H9 (cell line): ENCODE measurements at regions not wholly inside any gene's neighbourhood (a gene's known extent, or its start where the extent isn't known, plus 50 kb on each side); places are given as distances from the start of the nearest gene placed in this dataset.

ENCODE experiments used
- DNase-seq: peaks from one replicate; pipeline ENCODE4 v3.0.0-alpha.2; 2017
- H2AFZ ChIP-seq: one replicate; pipeline ENCODE4 v1.6.1; 2013; ENCODE audit warnings: mild to moderate bottlenecking, low read length, control low read depth, moderate library complexity
- H2AK5ac ChIP-seq: 2 replicates; pipeline ENCODE4 v1.6.1; 2013; ENCODE audit warnings: low read length, control low read depth, mixed read lengths; ENCODE audit not compliant: insufficient read length
- H2BK120ac ChIP-seq: one replicate; pipeline ENCODE4 v1.6.1; 2013; ENCODE audit warnings: low read depth, mild to moderate bottlenecking, low read length, control low read depth, inconsistent platforms; ENCODE audit not compliant: poor library complexity, severe bottlenecking
- H2BK12ac ChIP-seq: 2 replicates; pipeline ENCODE4 v1.6.1; 2013; ENCODE audit warnings: low read length, control low read depth, mixed read lengths, low read depth; ENCODE audit not compliant: insufficient read length
- H2BK15ac ChIP-seq: 2 replicates; pipeline ENCODE4 v1.6.1; 2013; ENCODE audit warnings: low read depth, low read length, control low read depth
- H2BK20ac ChIP-seq: one replicate; pipeline ENCODE4 v1.6.1; 2013; ENCODE audit warnings: low read depth, mild to moderate bottlenecking, low read length, control low read depth, inconsistent platforms; ENCODE audit not compliant: poor library complexity, severe bottlenecking
- H2BK5ac ChIP-seq: 2 replicates; pipeline ENCODE4 v1.6.1; 2013; ENCODE audit warnings: low read length, control low read depth, mixed read lengths; ENCODE audit not compliant: insufficient read length
- H3K14ac ChIP-seq: 2 replicates; pipeline ENCODE4 v1.6.1; 2013; ENCODE audit warnings: low read length, control low read depth; ENCODE audit not compliant: insufficient read depth
- H3K18ac ChIP-seq: 2 replicates; pipeline ENCODE4 v1.6.1; 2013; ENCODE audit warnings: low read depth, mild to moderate bottlenecking, mixed read lengths, low read length, control low read depth; ENCODE audit not compliant: insufficient read length
- H3K23ac ChIP-seq: 2 replicates; pipeline ENCODE4 v1.6.1; 2013; ENCODE audit warnings: low read length, control low read depth, mixed read lengths, low read depth; ENCODE audit not compliant: insufficient read length
- H3K23me2 ChIP-seq: 2 replicates; pipeline ENCODE4 v1.6.1; 2013; ENCODE audit warnings: low read depth, mild to moderate bottlenecking, mixed read lengths, low read length, control low read depth; ENCODE audit not compliant: insufficient read length, poor library complexity, severe bottlenecking
- H3K27ac ChIP-seq: 2 replicates; pipeline ENCODE4 v1.5.1; 2013; ENCODE audit warnings: low read length, control low read depth, mixed read lengths, low read depth; ENCODE audit not compliant: insufficient read length
- H3K27me3 ChIP-seq: 2 replicates; pipeline ENCODE4 v1.6.1; 2013; ENCODE audit warnings: low read length, control low read depth, inconsistent platforms; ENCODE audit not compliant: insufficient read depth
- H3K4ac ChIP-seq: 2 replicates; pipeline ENCODE4 v1.6.1; 2013; ENCODE audit warnings: low read depth, mild to moderate bottlenecking, control low read depth, inconsistent platforms, low read length, moderate library complexity
- H3K4me1 ChIP-seq: 2 replicates; pipeline ENCODE4 v1.6.1; 2013; ENCODE audit warnings: low read length, control low read depth, inconsistent platforms; ENCODE audit not compliant: insufficient read depth
- H3K4me2 ChIP-seq: 2 replicates; pipeline ENCODE4 v1.6.1; 2013; ENCODE audit warnings: low read length, control low read depth, mixed read lengths; ENCODE audit not compliant: insufficient read length, insufficient read depth
- H3K56ac ChIP-seq: 2 replicates; pipeline ENCODE4 v1.6.1; 2013; ENCODE audit warnings: low read depth, mild to moderate bottlenecking, mixed read lengths, low read length, control low read depth; ENCODE audit not compliant: insufficient read length
- H3K79me1 ChIP-seq: 2 replicates; pipeline ENCODE4 v1.6.1; 2013; ENCODE audit warnings: low read depth, mild to moderate bottlenecking, moderate library complexity, low read length, control low read depth, inconsistent platforms; ENCODE audit not compliant: insufficient read depth, poor library complexity, severe bottlenecking
- H3K79me2 ChIP-seq: 2 replicates; pipeline ENCODE4 v1.6.1; 2013; ENCODE audit warnings: low read length, control low read depth, inconsistent platforms; ENCODE audit not compliant: insufficient read depth
- H3K9ac ChIP-seq: 2 replicates; pipeline ENCODE4 v1.6.1; 2013; ENCODE audit warnings: low read length, control low read depth, mixed read lengths; ENCODE audit not compliant: insufficient read length; ENCODE audit errors: extremely low read depth
- H3K9me3 ChIP-seq: one replicate; pipeline ENCODE4 v1.6.1; 2013; ENCODE audit warnings: low read depth, low read length, inconsistent platforms; ENCODE audit not compliant: control insufficient read depth
- H3T11ph ChIP-seq: one replicate; pipeline ENCODE4 v1.6.1; 2013; ENCODE audit warnings: mild to moderate bottlenecking, low read length, control low read depth, inconsistent platforms
- H4K20me1 ChIP-seq: one replicate; pipeline ENCODE4 v1.6.1; 2013; ENCODE audit not compliant: control insufficient read depth, insufficient read length, insufficient read depth
- H4K5ac ChIP-seq: 2 replicates; pipeline ENCODE4 v1.6.1; 2013; ENCODE audit warnings: low read depth, mild to moderate bottlenecking, mixed read lengths, low read length, control low read depth; ENCODE audit not compliant: insufficient read length
- H4K8ac ChIP-seq: replicated peaks from 2 replicates; pipeline ENCODE4 v1.6.1; 2013; ENCODE audit warnings: low read length, control low read depth, mixed read lengths, low read depth; ENCODE audit not compliant: insufficient read length
- H4K91ac ChIP-seq: 2 replicates; pipeline ENCODE4 v1.6.1; 2013; ENCODE audit warnings: low read depth, mild to moderate bottlenecking, moderate library complexity, mixed read lengths, low read length, control low read depth; ENCODE audit not compliant: insufficient read length
- H3K27ac Mint-ChIP-seq, 3 experiments: 2 replicates in 2 of 3; 3 replicates in 1 of 3; pipeline ENCODE4 v1.8.0; 2020 to 2021; ENCODE audit warnings: mixed read lengths in 3 of 3, mild to moderate bottlenecking in 1 of 3, moderate library complexity in 1 of 3
- H3K27me3 Mint-ChIP-seq: 2 replicates; pipeline ENCODE4 v1.8.0; 2021; ENCODE audit warnings: low read depth, mild to moderate bottlenecking, moderate library complexity, mixed read lengths
- H3K36me3 Mint-ChIP-seq, 3 experiments: 2 replicates in 2 of 3; 3 replicates in 1 of 3; pipeline ENCODE4 v1.8.0; 2020 to 2021; ENCODE audit warnings: low read depth in 3 of 3, mixed read lengths in 3 of 3; ENCODE audit not compliant: insufficient read depth in 1 of 3
- H3K4me1 Mint-ChIP-seq, 2 experiments: 2 replicates each; pipeline ENCODE4 v1.8.0; 2020; ENCODE audit warnings: mixed read lengths in 2 of 2
- H3K4me3 Mint-ChIP-seq, 2 experiments: 2 replicates in 1 of 2; 3 replicates in 1 of 2; pipeline ENCODE4 v1.8.0; 2020 to 2021; ENCODE audit warnings: mild to moderate bottlenecking in 2 of 2, mixed read lengths in 2 of 2, moderate library complexity in 1 of 2
- H3K9me3 Mint-ChIP-seq, 2 experiments: 2 replicates in 1 of 2; 3 replicates in 1 of 2; pipeline ENCODE4 v1.8.0; 2020; ENCODE audit warnings: mild to moderate bottlenecking in 2 of 2, mixed read lengths in 2 of 2, moderate library complexity in 1 of 2
- CTCF ChIP-seq: fragments of 200-600 bp; sonication (generic); conservative IDR thresholded peaks from 3 replicates; pipeline ENCODE4 v1.8.0; 2021; ENCODE audit warnings: antibody characterized with exemption, mild to moderate bottlenecking
- WGBS: extraction: QIAGEN DNeasy Blood & Tissue Kit; methylation state at CpG from one replicate; pipeline ENCODE4 v1.1.7; 2013; ENCODE audit warnings: missing lambda C conversion rate, low lambda C conversion rate, mixed read lengths; ENCODE audit not compliant: insufficient read length; ENCODE audit errors: extremely low coverage; 5-methylcytosine and 5-hydroxymethylcytosine counted together

- no peak overlapping the region for H4K5ac ChIP-seq
- no peak overlapping the region for H2BK15ac ChIP-seq
- H3K36me3 Mint-ChIP-seq = peaks cover 0 to 2% (median 0%) of the 10 kb centered on the region in 3 experiments; a peak in 2 of 7 replicates
- no peak overlapping the region for H3K23ac ChIP-seq
- H3K79me1 ChIP-seq = no peaks in the 10 kb centered on the region
- H3K79me2 ChIP-seq = no peaks in the 10 kb centered on the region
- H3K18ac ChIP-seq = no peak overlapping the region
- H3K4me3 Mint-ChIP-seq = no peak overlapping the region
- no peak overlapping the region for H3K9ac ChIP-seq
- H2BK120ac ChIP-seq = no peak overlapping the region
- no peaks in the 10 kb centered on the region for H3K27me3 ChIP-seq
- H2BK20ac ChIP-seq = no peak overlapping the region
- no peak for TF ChIP-seq CTCF
- no peak overlapping the region for H3K27ac ChIP-seq
- no peaks in the 10 kb centered on the region; a peak in 1 of 5 replicates for H3K9me3 Mint-ChIP-seq
- no peak overlapping the region for H2AK5ac ChIP-seq
- H3K4me1 Mint-ChIP-seq = peaks cover 6 to 17% of the 10 kb centered on the region in 2 experiments
- H3K4me1 ChIP-seq = no peaks in the 10 kb centered on the region
- no peaks in the 10 kb centered on the region for H3K9me3 ChIP-seq
- no peak for DNase-seq
- H4K91ac ChIP-seq = no peak overlapping the region
- H2BK12ac ChIP-seq = no peak overlapping the region
- H3K14ac ChIP-seq = no peak overlapping the region
- no peak overlapping the region for H3T11ph ChIP-seq
- H2BK5ac ChIP-seq = no peak overlapping the region
- no CpG with 5 or more reads among the region's 10 CpGs for WGBS
- H3K27ac Mint-ChIP-seq = no peak overlapping the region
- no peak overlapping the region for H4K8ac ChIP-seq
- no peak overlapping the region for H3K56ac ChIP-seq
- no peak overlapping the region for H3K4me2 ChIP-seq
- no peak overlapping the region for H3K4ac ChIP-seq
- no peak overlapping the region for H2AFZ ChIP-seq
- H4K20me1 ChIP-seq = no peaks in the 10 kb centered on the region
- peaks cover 2% of the 10 kb centered on the region for H3K27me3 Mint-ChIP-seq
- no peaks in the 10 kb centered on the region for H3K23me2 ChIP-seq
Observed at GRCh38 chr20:48196486-48196885, 411.2 kb upstream of the SULF2 start.
